ENCODE measurements at regions not wholly inside any gene's neighbourhood (a gene's known extent, or its start where the extent isn't known, plus 50 kb on each side); places are given as distances from the start of the nearest gene placed in this dataset.

- H3K4me3 ChIP-seq (ENCODE audit: low read depth, low read length) = no peak overlapping the region
- DNase-seq (ENCODE audit: low read depth) = no peak
- TF ChIP-seq CTCF (IDR thresholded peaks at IDR 0.05; ENCODE audit: low read depth, low read length, missing control alignments) = no peak
These were observed 221.3 kb downstream of the ACKR3 start for GRCh38 chr2:236790963-236791362.

- H3K4me3 ChIP-seq (ENCODE audit: low read depth, low read length) = no peak overlapping the region
- DNase-seq (ENCODE audit: low read depth) = no peak
- TF ChIP-seq CTCF (IDR thresholded peaks at IDR 0.05; ENCODE audit: low read depth, low read length, missing control alignments) = no peak
These were observed 223.7 kb downstream of the ACKR3 start for GRCh38 chr2:236793023-236794011.

GRCh38 chr2:236794176-236794957 is 224.7 kb downstream of the ACKR3 start:
- H3K4me3 ChIP-seq (ENCODE audit: low read depth, low read length) = no peak overlapping the region
- TF ChIP-seq CTCF (IDR thresholded peaks at IDR 0.05; ENCODE audit: low read depth, low read length, missing control alignments) = no peak
- DNase-seq (ENCODE audit: low read depth) = no peak

GRCh38 chr2:236795169-236795860 is 225.7 kb downstream of the ACKR3 start:
- DNase-seq (ENCODE audit: low read depth) = no peak
- H3K4me3 ChIP-seq (ENCODE audit: low read depth, low read length) = no peak overlapping the region
- no peak for TF ChIP-seq CTCF (IDR thresholded peaks at IDR 0.05; ENCODE audit: low read depth, low read length, missing control alignments)

GRCh38 chr2:236795861-236796219 is 226.2 kb downstream of the ACKR3 start:
- no peak for DNase-seq (ENCODE audit: low read depth)
- H3K4me3 ChIP-seq (ENCODE audit: low read depth, low read length) = no peak overlapping the region
- no peak for TF ChIP-seq CTCF (IDR thresholded peaks at IDR 0.05; ENCODE audit: low read depth, low read length, missing control alignments)

GRCh38 chr2:236796236-236796635 is 226.6 kb downstream of the ACKR3 start:
- no peak overlapping the region for H3K4me3 ChIP-seq (ENCODE audit: low read depth, low read length)
- no peak for TF ChIP-seq CTCF (IDR thresholded peaks at IDR 0.05; ENCODE audit: low read depth, low read length, missing control alignments)

More at GRCh38 chr2:236796236-236796635, 226.6 kb downstream of the ACKR3 start:
- no peak for DNase-seq (ENCODE audit: low read depth)

All from GM12864 (cell line).